Cardiac fibroblast (primary cell): ENCODE measurements at regions not wholly inside any gene's neighbourhood (a gene's known extent, or its start where the extent isn't known, plus 50 kb on each side); places are given as distances from the start of the nearest gene placed in this dataset.

Experiments used
- DNase-seq, 2 donors: peaks; one replicate each; pipeline versions ENCODE4 v3.0.0 to v3.0.0-alpha.2; 2010; ENCODE audit warnings: low read depth in 2 of 2
- H3K4me3 ChIP-seq, 2 donors: replicated peaks in 1 of 2; 1 replicate in 1 of 2; 2 replicates in 1 of 2; pipeline ENCODE4 v1.5.1; 2011; ENCODE audit warnings: low read depth in 2 of 2, low read length in 2 of 2, mild to moderate bottlenecking in 2 of 2, moderate library complexity in 1 of 2
- CTCF ChIP-seq: IDR thresholded peaks from one replicate; pipeline ENCODE4 v1.5.1; 2011; ENCODE audit warnings: low read depth, mild to moderate bottlenecking, low read length, inconsistent platforms

GRCh38 chr4:22573198-22573597, 57.3 kb upstream of the ADGRA3 start:
- DNase-seq = peak in 1 of 2 donors; percentile 70
- TF ChIP-seq CTCF = no peak
- no peak overlapping the region for H3K4me3 ChIP-seq

GRCh38 chr4:22573641-22574040, 57.8 kb upstream of the ADGRA3 start:
- H3K4me3 ChIP-seq = no peak overlapping the region
- no peak for TF ChIP-seq CTCF
- DNase-seq = no peak

GRCh38 chr4:22574424-22574823, 58.6 kb upstream of the ADGRA3 start:
- no peak overlapping the region for H3K4me3 ChIP-seq
- no peak for DNase-seq
- TF ChIP-seq CTCF = no peak

- no peak overlapping the region for H3K4me3 ChIP-seq
- TF ChIP-seq CTCF = no peak
- DNase-seq = no peak
Measured at GRCh38 chr4:22574880-22575279, 59.0 kb upstream of the ADGRA3 start.

GRCh38 chr4:22587253-22587652, 71.4 kb upstream of the ADGRA3 start:
- H3K4me3 ChIP-seq = no peak overlapping the region
- no peak for DNase-seq
- no peak for TF ChIP-seq CTCF

GRCh38 chr4:22593933-22594332, 78.1 kb upstream of the ADGRA3 start:
- DNase-seq = no peak
- TF ChIP-seq CTCF = no peak
- H3K4me3 ChIP-seq = no peak overlapping the region

GRCh38 chr4:22595684-22596083, 79.8 kb upstream of the ADGRA3 start:
- H3K4me3 ChIP-seq = no peak overlapping the region

More at GRCh38 chr4:22595684-22596083, 79.8 kb upstream of the ADGRA3 start:
- TF ChIP-seq CTCF = no peak
- no peak for DNase-seq
